ENCODE measurements at regions not wholly inside any gene's neighbourhood (a gene's known extent, or its start where the extent isn't known, plus 50 kb on each side); places are given as distances from the start of the nearest gene placed in this dataset.

DNA sequence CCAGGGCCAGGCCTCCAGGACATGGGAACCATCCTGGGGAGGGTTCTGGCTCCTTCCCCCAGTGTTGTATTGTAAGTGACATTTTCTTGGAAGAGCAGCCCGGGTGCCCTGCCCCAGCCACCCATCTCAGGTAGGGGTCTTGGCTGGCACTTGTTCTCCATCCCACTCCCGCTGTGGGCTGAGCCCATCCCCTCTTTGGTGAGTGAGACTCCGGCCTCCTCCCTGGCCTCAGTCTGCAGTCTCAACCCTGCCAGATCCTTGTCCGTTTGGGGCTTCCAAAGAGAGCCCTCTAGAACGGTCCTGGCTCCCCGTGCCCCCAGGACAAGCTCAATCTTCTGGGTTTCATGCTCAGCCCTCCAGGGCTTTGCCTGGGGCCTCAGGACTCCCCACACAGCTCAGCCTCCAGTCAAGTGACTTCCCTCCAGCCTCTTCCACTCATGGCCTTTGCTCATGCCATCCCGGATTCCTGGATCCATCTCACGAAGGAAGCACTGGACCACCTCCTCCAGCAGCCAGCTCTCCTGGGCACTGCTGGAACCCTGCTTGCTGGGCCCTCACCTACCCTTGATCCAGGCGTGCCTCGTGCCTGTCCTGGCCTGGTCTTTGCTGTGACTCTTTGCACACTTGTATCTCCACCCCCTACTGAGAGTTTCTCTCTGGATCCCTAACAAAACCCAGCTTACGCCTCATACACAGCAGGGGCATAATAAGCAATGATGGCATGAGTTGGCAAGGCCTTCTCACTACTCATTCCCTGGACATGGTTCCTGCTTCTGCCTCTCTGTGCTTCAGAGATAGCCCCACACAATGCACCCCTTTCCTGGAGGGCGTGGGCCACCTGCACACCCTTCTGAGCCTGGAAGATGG, 297.4 kb upstream of the RTL1 start:
- ChIA-PET POLR2A (no interaction called here), RAD21 (ENCODE audit: low non-redundant PET in 1 of 2, low total read pairs in 2 of 2, uncharacterized antibody in 2 of 2, unreplicated experiment in 2 of 2) (no interaction called here), CTCF (no interaction called here)
- intact Hi-C loops (cut with micrococcal nuclease): no loop called here
- no peak for DNase-seq (ENCODE audit: low read depth, low spot score)
- no peak overlapping the region for H3K9ac ChIP-seq (ENCODE audit: low read length)
- no peak for TF ChIP-seq TCF7L2 (IDR thresholded peaks at IDR 0.05; ENCODE audit: borderline replicate concordance, extremely low read depth, insufficient read depth, insufficient read length)
- no peak for TF ChIP-seq CEBPB (IDR thresholded peaks at IDR 0.05; ENCODE audit: low read depth)
- H3K27ac ChIP-seq (ENCODE audit: low read depth, low read length): no peak overlapping the region
- ATAC-seq: no peak
- BruUV-seq (replicated peaks): no TSS peak
- H3K79me2 ChIP-seq (ENCODE audit: insufficient read depth, low read length): no peaks in the 10 kb centered on the region
- no peaks in the 10 kb centered on the region for H3K9me3 ChIP-seq (ENCODE audit: control insufficient read depth in 1 of 2, insufficient read depth in 1 of 2, low read depth in 1 of 2, low read length in 2 of 2)
- peaks cover 0 to 3% of the 10 kb centered on the region in 2 experiments; a peak in 1 of 4 replicates for H3K4me1 ChIP-seq (ENCODE audit: control insufficient read depth in 1 of 2, insufficient read depth in 2 of 2, low read length in 2 of 2)
- H3K4me3 ChIP-seq (replicated peaks in 1 of 2; ENCODE audit: low read depth in 1 of 2, low read length in 2 of 2): no peak overlapping the region
- no peaks in the 10 kb centered on the region for H3K36me3 ChIP-seq (ENCODE audit: control insufficient read depth in 1 of 2, insufficient read depth in 2 of 2, low read length in 2 of 2)
- H3K9me2 ChIP-seq (ENCODE audit: insufficient read depth): no peaks in the 10 kb centered on the region
- no peak overlapping the region for H3K4me2 ChIP-seq (ENCODE audit: low read length)
- no peaks in the 10 kb centered on the region for H4K20me1 ChIP-seq (ENCODE audit: insufficient read depth)
- no peak overlapping the region for H2AFZ ChIP-seq (ENCODE audit: low read depth, low read length, poor library complexity, severe bottlenecking)
- no peaks in the 10 kb centered on the region for H3K27me3 ChIP-seq (ENCODE audit: insufficient read depth, low read length)

- H4K20me1 ChIP-seq (ENCODE audit: insufficient read depth): no peaks in the 10 kb centered on the region
- no peak for ATAC-seq
- no peaks in the 10 kb centered on the region for H3K79me2 ChIP-seq (ENCODE audit: insufficient read depth, low read length)
- no peaks in the 10 kb centered on the region for H3K9me2 ChIP-seq (ENCODE audit: insufficient read depth)
- BruUV-seq (replicated peaks): no TSS peak
- no peaks in the 10 kb centered on the region for H3K36me3 ChIP-seq (ENCODE audit: control insufficient read depth in 1 of 2, insufficient read depth in 2 of 2, low read length in 2 of 2)
- no peak overlapping the region for H3K4me2 ChIP-seq (ENCODE audit: low read length)
- H3K27me3 ChIP-seq (ENCODE audit: insufficient read depth, low read length): no peaks in the 10 kb centered on the region
- peaks cover 0 to 3% of the 10 kb centered on the region in 2 experiments; a peak in 1 of 4 replicates for H3K4me1 ChIP-seq (ENCODE audit: control insufficient read depth in 1 of 2, insufficient read depth in 2 of 2, low read length in 2 of 2)
- ChIA-PET RAD21 (ENCODE audit: low non-redundant PET in 1 of 2, low total read pairs in 2 of 2, uncharacterized antibody in 2 of 2, unreplicated experiment in 2 of 2) (no interaction called here), POLR2A (no interaction called here), CTCF (no interaction called here)
- intact Hi-C loops (cut with micrococcal nuclease): no loop called here
- no peak overlapping the region for H3K9ac ChIP-seq (ENCODE audit: low read length)
- H3K4me3 ChIP-seq (replicated peaks in 1 of 2; ENCODE audit: low read depth in 1 of 2, low read length in 2 of 2): no peak overlapping the region
- H3K27ac ChIP-seq (ENCODE audit: low read depth, low read length): no peak overlapping the region
- no peak overlapping the region for H2AFZ ChIP-seq (ENCODE audit: low read depth, low read length, poor library complexity, severe bottlenecking)
- DNase-seq (ENCODE audit: low read depth, low spot score): no peak
- 0 out of 4 replicates have a peak, but pooled peaks cover 0 to under 1% of the 10 kb centered on the region in 2 experiments for H3K9me3 ChIP-seq (ENCODE audit: control insufficient read depth in 1 of 2, insufficient read depth in 1 of 2, low read depth in 1 of 2, low read length in 2 of 2)
- TF ChIP-seq SRF (IDR thresholded peaks at IDR 0.05; ENCODE audit: low read depth): no peak
- TF ChIP-seq, protein P1, sequence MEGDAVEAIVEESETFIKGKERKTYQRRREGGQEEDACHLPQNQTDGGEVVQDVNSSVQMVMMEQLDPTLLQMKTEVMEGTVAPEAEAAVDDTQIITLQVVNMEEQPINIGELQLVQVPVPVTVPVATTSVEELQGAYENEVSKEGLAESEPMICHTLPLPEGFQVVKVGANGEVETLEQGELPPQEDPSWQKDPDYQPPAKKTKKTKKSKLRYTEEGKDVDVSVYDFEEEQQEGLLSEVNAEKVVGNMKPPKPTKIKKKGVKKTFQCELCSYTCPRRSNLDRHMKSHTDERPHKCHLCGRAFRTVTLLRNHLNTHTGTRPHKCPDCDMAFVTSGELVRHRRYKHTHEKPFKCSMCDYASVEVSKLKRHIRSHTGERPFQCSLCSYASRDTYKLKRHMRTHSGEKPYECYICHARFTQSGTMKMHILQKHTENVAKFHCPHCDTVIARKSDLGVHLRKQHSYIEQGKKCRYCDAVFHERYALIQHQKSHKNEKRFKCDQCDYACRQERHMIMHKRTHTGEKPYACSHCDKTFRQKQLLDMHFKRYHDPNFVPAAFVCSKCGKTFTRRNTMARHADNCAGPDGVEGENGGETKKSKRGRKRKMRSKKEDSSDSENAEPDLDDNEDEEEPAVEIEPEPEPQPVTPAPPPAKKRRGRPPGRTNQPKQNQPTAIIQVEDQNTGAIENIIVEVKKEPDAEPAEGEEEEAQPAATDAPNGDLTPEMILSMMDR (IDR thresholded peaks at IDR 0.05 in 2 of 3, conservative IDR thresholded peaks at IDR 0.05 in 1 of 3; ENCODE audit: borderline replicate concordance in 1 of 3, insufficient read depth in 1 of 3, low read depth in 2 of 3, low read length in 2 of 3): no peak
- no peak for TF ChIP-seq YY1 (IDR thresholded peaks at IDR 0.05; ENCODE audit: extremely low read depth, insufficient replicate concordance, low read depth, low read length)
- no peak for TF ChIP-seq EZH2phosphoT487 (IDR thresholded peaks at IDR 0.05; ENCODE audit: borderline replicate concordance)
- no peak for TF ChIP-seq EZH2 (IDR thresholded peaks at IDR 0.05)
- no peak for TF ChIP-seq CBX3 (IDR thresholded peaks at IDR 0.05; ENCODE audit: low read depth)
- TF ChIP-seq POLR2AphosphoS5 (IDR thresholded peaks at IDR 0.05; ENCODE audit: low read depth, low read length): no peak
- TF ChIP-seq CEBPB (IDR thresholded peaks at IDR 0.05; ENCODE audit: low read depth): no peak
- TF ChIP-seq ATF3 (IDR thresholded peaks at IDR 0.05): no peak
- TF ChIP-seq RAD21 (IDR thresholded peaks at IDR 0.05; ENCODE audit: low read depth): no peak
- no peak for TF ChIP-seq SIN3A (IDR thresholded peaks at IDR 0.05; ENCODE audit: low read depth)
- no peak for TF ChIP-seq EGR1 (IDR thresholded peaks at IDR 0.05; ENCODE audit: low read depth)
These were observed 298.1 kb upstream of the RTL1 start for GRCh38 chr14:101201535-101202151.
